Thoracic aorta (tissue), 2 donors: ENCODE measurements at regions not wholly inside any gene's neighbourhood (a gene's known extent, or its start where the extent isn't known, plus 50 kb on each side); places are given as distances from the start of the nearest gene placed in this dataset.
"Not testable (repeated sequence)": the region's sequence is repeated elsewhere in the genome, so short reads cannot be mapped to it uniquely, and the experiment has no call there.

Experiments used
- ATAC-seq: fragments of 150-250 bp; one replicate; pipeline ENCODE4 v1.8.0; 2017; ENCODE audit warnings: low read depth; ENCODE audit not compliant: insufficient number of reproducible peaks, low FRiP score
- DNase-seq: peaks from one replicate; pipeline ENCODE4 v3.0.0-alpha.2; 2020; ENCODE audit warnings: low spot score
- H3K27ac ChIP-seq, 2 donors: fragments of 200-600 bp; sonication (generic); 1 replicate in 1 of 2; 2 replicates in 1 of 2; pipeline ENCODE4 v1.5.1; 2016; ENCODE audit warnings: mild to moderate bottlenecking in 2 of 2, moderate library complexity in 2 of 2
- H3K27me3 ChIP-seq: fragments of 200-600 bp; sonication (generic); replicated peaks from 2 replicates; pipeline ENCODE4 v1.6.0; 2016; ENCODE audit warnings: mild to moderate bottlenecking; ENCODE audit not compliant: insufficient read depth
- H3K36me3 ChIP-seq: fragments of 200-600 bp; sonication (generic); one replicate; pipeline ENCODE4 v1.5.1; 2016
- H3K4me1 ChIP-seq, 2 donors: fragments of 200-600 bp; sonication (generic); 1 replicate in 1 of 2; 2 replicates in 1 of 2; pipeline versions ENCODE4 v1.5.1 to v1.6.0; 2016; ENCODE audit warnings: low read depth in 2 of 2, mild to moderate bottlenecking in 1 of 2; ENCODE audit not compliant: control insufficient read depth in 1 of 2
- H3K4me3 ChIP-seq: fragments of 200-600 bp; sonication (generic); 2 replicates; pipeline ENCODE4 v1.5.1; 2016; ENCODE audit warnings: mild to moderate bottlenecking
- H3K9me3 ChIP-seq: fragments of 200-600 bp; sonication (generic); 2 replicates; pipeline ENCODE4 v1.5.1; 2016
- CTCF ChIP-seq: fragments of 200-600 bp; sonication (generic); IDR thresholded peaks from one replicate; pipeline ENCODE4 v1.5.1; 2019; ENCODE audit warnings: antibody characterized with exemption

GRCh38 chr12:76666290-76666835, 97.6 kb upstream of the ZDHHC17 start:
- no peaks in the 10 kb centered on the region for H3K9me3 ChIP-seq
- TF ChIP-seq CTCF = no peak
- H3K4me3 ChIP-seq = no peak overlapping the region
- no peaks in the 10 kb centered on the region for H3K4me1 ChIP-seq
- no peak overlapping the region for H3K27ac ChIP-seq
- H3K36me3 ChIP-seq = no peaks in the 10 kb centered on the region
- no peaks in the 10 kb centered on the region for H3K27me3 ChIP-seq
- no peak for DNase-seq
- ATAC-seq = no peak

DNA sequence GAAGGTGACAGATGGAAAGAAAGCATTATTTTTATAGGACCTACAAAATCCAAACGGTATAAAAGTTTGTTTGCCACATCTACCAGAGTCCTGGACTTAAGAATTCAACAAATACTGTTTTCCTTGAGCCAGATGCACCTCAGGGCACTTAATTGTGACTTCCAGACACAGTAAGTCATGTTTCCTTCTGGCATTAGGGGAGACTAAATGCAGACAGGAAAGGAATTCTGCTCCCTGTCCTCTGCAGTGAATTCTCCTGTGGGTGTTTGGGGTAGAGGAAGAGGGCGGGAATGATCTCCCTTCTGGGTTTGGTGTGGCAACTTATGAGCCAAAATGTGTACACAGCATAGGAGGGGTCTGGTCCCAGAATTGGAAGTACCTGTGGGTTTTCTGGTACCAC, 93.9 kb upstream of the ZDHHC17 start:
- no peak for ATAC-seq
- Histone ChIP-seq H3K27ac (no peak overlapping the region), H3K4me3 (no peak overlapping the region), H3K4me1 (no peaks in the 10 kb centered on the region), H3K9me3 (no peaks in the 10 kb centered on the region), H3K36me3 (no peaks in the 10 kb centered on the region), H3K27me3 (no peaks in the 10 kb centered on the region)
- no peak for DNase-seq
- TF ChIP-seq CTCF = no peak

DNA sequence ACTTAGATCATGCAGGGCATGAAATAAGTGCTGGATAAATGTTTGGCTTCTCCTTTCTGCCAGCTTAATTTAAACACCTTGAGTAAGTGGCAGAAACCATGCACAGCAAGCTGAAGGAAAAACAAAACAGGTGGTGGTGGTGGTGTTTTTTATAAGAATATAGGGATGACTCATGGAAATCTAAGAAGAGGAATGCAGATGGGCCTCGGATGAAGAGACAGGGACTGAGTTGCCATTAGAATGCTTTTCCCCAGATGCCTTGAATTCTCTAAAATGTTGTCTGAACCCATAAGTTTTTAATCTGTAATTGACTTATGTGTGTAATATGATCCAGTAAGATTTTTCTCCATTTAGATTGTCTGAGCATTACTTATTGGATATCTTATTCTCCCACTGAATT, 93.1 kb upstream of the ZDHHC17 start:
- H3K9me3 ChIP-seq = no peaks in the 10 kb centered on the region
- no peak for TF ChIP-seq CTCF
- no peak overlapping the region for H3K27ac ChIP-seq
- no peak for ATAC-seq
- no peak overlapping the region for H3K4me3 ChIP-seq
- H3K27me3 ChIP-seq = no peaks in the 10 kb centered on the region
- H3K4me1 ChIP-seq = no peaks in the 10 kb centered on the region
- DNase-seq = no peak
- H3K36me3 ChIP-seq = no peaks in the 10 kb centered on the region

- TF ChIP-seq CTCF = no peak
- H3K9me3 ChIP-seq = no peaks in the 10 kb centered on the region
- H3K27ac ChIP-seq = no peak overlapping the region
- H3K36me3 ChIP-seq = no peaks in the 10 kb centered on the region
- ATAC-seq (no peak), DNase-seq (no peak)
- no peaks in the 10 kb centered on the region for H3K4me1 ChIP-seq
- H3K27me3 ChIP-seq = no peaks in the 10 kb centered on the region
- no peak overlapping the region for H3K4me3 ChIP-seq
Observed at GRCh38 chr12:76674669-76675315, 89.1 kb upstream of the ZDHHC17 start.

GRCh38 chr12:76676261-76676660, 87.7 kb upstream of the ZDHHC17 start:
- not testable (repeated sequence) for H3K4me1 ChIP-seq, DNase-seq, H3K27me3 ChIP-seq, H3K36me3 ChIP-seq, H3K4me3 ChIP-seq, H3K9me3 ChIP-seq, H3K27ac ChIP-seq, ATAC-seq

DNA sequence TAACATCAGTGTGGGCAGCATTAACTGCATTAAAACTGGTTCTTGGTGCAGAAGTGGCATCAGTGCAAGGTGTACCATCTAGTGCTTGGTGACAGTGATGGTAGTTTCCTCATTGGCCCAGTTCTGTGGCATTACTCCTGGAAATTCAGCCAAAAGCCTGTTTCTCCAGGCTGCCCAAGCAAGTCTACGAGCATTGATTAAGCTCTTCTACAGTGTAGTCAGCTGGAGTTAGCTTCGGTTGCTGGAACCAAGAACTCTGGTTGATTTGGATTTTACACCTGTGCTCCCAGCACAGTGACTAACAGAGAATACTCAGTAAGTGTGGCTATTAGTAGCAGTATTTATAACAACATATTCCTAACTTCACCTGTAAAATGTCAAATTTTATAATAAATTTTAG, 84.9 kb upstream of the ZDHHC17 start:
- no peaks in the 10 kb centered on the region for H3K36me3 ChIP-seq
- H3K27me3 ChIP-seq = no peaks in the 10 kb centered on the region
- no peak overlapping the region for H3K27ac ChIP-seq
- no peak for DNase-seq
- TF ChIP-seq CTCF = no peak
- ATAC-seq = no peak
- no peaks in the 10 kb centered on the region for H3K9me3 ChIP-seq
- H3K4me1 ChIP-seq = no peaks in the 10 kb centered on the region
- no peak overlapping the region for H3K4me3 ChIP-seq
